Stimulated activated naive CD8-positive, alpha-beta T cell treated with anti-CD3 and anti-CD28 coated beads, Interleukin-15, amount 100 ng/mL, for 72 hours (primary cell): ENCODE measurements at regions not wholly inside any gene's neighbourhood (a gene's known extent, or its start where the extent isn't known, plus 50 kb on each side); places are given as distances from the start of the nearest gene placed in this dataset.

ENCODE experiments used
- ATAC-seq: fragments of 150-1000 bp; cut with Tn5 transposase; 2 replicates; pipeline ENCODE4 v1.10.0; 2021; ENCODE audit warnings: mild to moderate bottlenecking, moderate library complexity
- DNase-seq, 2 donors: peaks; one replicate each; pipeline ENCODE4 v3.0.0; 2021 to 2022
- H3K27ac Mint-ChIP-seq, 2 donors: one replicate each; pipeline ENCODE4 v1.8.0; 2022; ENCODE audit warnings: mild to moderate bottlenecking in 2 of 2, mixed read lengths in 2 of 2, moderate library complexity in 2 of 2
- H3K27me3 Mint-ChIP-seq: one replicate; pipeline ENCODE4 v1.8.0; 2022; ENCODE audit warnings: mixed read lengths
- H3K4me1 Mint-ChIP-seq: one replicate; pipeline ENCODE4 v1.8.0; 2022; ENCODE audit warnings: mild to moderate bottlenecking, mixed read lengths
- H3K4me3 Mint-ChIP-seq, 2 donors: one replicate each; pipeline ENCODE4 v1.8.0; 2022; ENCODE audit warnings: mild to moderate bottlenecking in 2 of 2, mixed read lengths in 2 of 2, moderate library complexity in 1 of 2
- H3K9me3 Mint-ChIP-seq, 2 donors: one replicate each; pipeline ENCODE4 v1.8.0; 2022; ENCODE audit warnings: mixed read lengths in 2 of 2

- Mint-ChIP-seq H3K4me1 (no peaks in the 10 kb centered on the region), H3K27me3 (peaks cover 28% of the 10 kb centered on the region), H3K9me3 (no peaks in the 10 kb centered on the region), H3K27ac (no peak overlapping the region), H3K4me3 (no peak overlapping the region)
- ATAC-seq (no peak), DNase-seq (no peak)
These were observed 324.2 kb upstream of the CNR1 start for GRCh38 chr6:88490195-88490907.

- DNase-seq (no peak), ATAC-seq (no peak)
- Mint-ChIP-seq H3K9me3 (peaks cover 0 to 9% of the 10 kb centered on the region in 2 donors), H3K4me1 (no peaks in the 10 kb centered on the region), H3K27ac (no peak overlapping the region), H3K27me3 (no peaks in the 10 kb centered on the region), H3K4me3 (no peak overlapping the region)
These were observed 317.3 kb upstream of the CNR1 start for GRCh38 chr6:88483424-88483823.

- Mint-ChIP-seq H3K4me1 (no peaks in the 10 kb centered on the region), H3K27me3 (no peaks in the 10 kb centered on the region), H3K4me3 (no peak overlapping the region), H3K27ac (no peak overlapping the region), H3K9me3 (peaks cover 0 to 13% of the 10 kb centered on the region in 2 donors)
- no peak for ATAC-seq
- no peak for DNase-seq
These were observed 316.3 kb upstream of the CNR1 start for GRCh38 chr6:88482465-88482864.

GRCh38 chr6:88481519-88481918 lies 315.4 kb upstream of the CNR1 start:
- H3K27me3 Mint-ChIP-seq: no peaks in the 10 kb centered on the region
- ATAC-seq: no peak
- no peak for DNase-seq
- H3K4me1 Mint-ChIP-seq: no peaks in the 10 kb centered on the region
- H3K27ac Mint-ChIP-seq: no peak overlapping the region
- peaks cover 0 to 16% of the 10 kb centered on the region in 2 donors for H3K9me3 Mint-ChIP-seq
- no peak overlapping the region for H3K4me3 Mint-ChIP-seq

DNA sequence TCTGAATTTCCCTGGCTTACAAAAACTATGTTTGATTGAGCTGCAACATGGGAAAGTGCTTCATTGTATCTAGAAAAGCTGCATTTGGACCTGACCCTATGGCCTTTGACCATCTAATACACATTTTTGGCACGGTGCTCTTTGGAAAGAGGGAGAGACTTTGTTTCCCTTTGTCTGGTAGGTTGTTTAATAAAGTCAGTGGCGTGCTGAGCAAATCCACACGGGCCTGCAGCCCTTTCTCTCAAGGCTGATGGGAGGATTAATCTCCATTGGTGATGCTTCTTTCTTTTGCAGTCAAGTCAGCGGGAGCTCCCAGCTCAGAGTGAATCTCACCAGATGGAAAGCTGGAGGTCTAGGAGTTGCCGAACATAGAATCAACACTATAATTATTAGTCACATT lies 314.7 kb upstream of the CNR1 start:
- DNase-seq: no peak
- H3K9me3 Mint-ChIP-seq: peaks cover 0 to 16% of the 10 kb centered on the region in 2 donors
- no peaks in the 10 kb centered on the region for H3K4me1 Mint-ChIP-seq
- H3K27ac Mint-ChIP-seq: no peak overlapping the region
- no peaks in the 10 kb centered on the region for H3K27me3 Mint-ChIP-seq
- no peak overlapping the region for H3K4me3 Mint-ChIP-seq
- no peak for ATAC-seq

DNA sequence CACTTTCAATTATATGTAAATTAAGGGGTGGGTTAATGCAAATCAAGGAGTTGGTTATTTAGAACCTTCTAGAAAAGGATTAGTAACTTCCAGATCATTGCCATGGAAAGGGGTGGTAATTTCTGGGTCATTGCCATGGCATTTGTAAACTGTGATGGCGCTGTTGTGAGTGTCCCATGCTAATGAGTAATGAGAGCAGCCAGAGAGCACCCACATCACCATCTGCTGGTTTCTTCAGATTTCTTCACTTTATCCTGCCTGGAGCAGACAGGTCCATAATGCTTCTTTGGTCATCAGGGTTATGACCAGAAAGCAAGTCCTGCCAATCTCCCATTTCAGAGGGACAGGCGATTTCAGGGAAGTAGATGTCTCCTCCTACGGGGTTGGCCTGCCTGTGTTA lies 311.3 kb upstream of the CNR1 start:
- H3K9me3 Mint-ChIP-seq: peaks cover 0 to 7% of the 10 kb centered on the region in 2 donors
- H3K27me3 Mint-ChIP-seq: peaks cover 9% of the 10 kb centered on the region
- H3K4me3 Mint-ChIP-seq: no peak overlapping the region
- DNase-seq (no peak), ATAC-seq (no peak)
- H3K27ac Mint-ChIP-seq: no peak overlapping the region
- H3K4me1 Mint-ChIP-seq: no peaks in the 10 kb centered on the region

- DNase-seq (no peak), ATAC-seq (no peak)
- Mint-ChIP-seq H3K4me1 (no peaks in the 10 kb centered on the region), H3K4me3 (no peak overlapping the region), H3K27me3 (peaks cover 9% of the 10 kb centered on the region), H3K9me3 (peaks cover 0 to 7% of the 10 kb centered on the region in 2 donors), H3K27ac (no peak overlapping the region)
These were observed 310.2 kb upstream of the CNR1 start for GRCh38 chr6:88476388-88476787.

DNA sequence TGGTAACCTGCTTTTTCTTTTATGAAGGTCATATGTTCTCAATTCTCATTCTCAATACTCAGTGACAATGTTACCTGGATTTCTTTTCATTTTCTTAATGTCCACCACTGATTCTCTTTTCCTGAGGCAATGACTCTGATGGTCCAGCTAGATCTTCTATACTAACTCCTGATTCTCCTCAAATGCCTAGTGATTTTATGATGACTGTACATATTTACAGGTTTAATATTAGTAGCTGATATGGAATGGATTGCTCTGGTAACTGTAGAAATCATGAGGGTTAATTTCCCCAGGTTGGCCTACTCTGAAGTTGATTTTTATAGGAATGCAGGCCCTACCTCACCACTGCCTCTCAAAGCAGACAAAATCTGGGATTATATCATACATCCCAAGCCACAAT lies 308.6 kb upstream of the CNR1 start:
- Mint-ChIP-seq H3K27me3 (peaks cover 9% of the 10 kb centered on the region), H3K9me3 (peaks cover 0 to 7% of the 10 kb centered on the region in 2 donors), H3K4me1 (no peaks in the 10 kb centered on the region), H3K4me3 (no peak overlapping the region), H3K27ac (no peak overlapping the region)
- ATAC-seq (no peak), DNase-seq (no peak)

GRCh38 chr6:88473589-88473988 lies 307.4 kb upstream of the CNR1 start:
- ATAC-seq: no peak
- peaks cover 0 to 7% of the 10 kb centered on the region in 2 donors for H3K9me3 Mint-ChIP-seq

GRCh38 chr6:88472851-88473525 lies 306.8 kb upstream of the CNR1 start:
- peaks cover 0 to 7% of the 10 kb centered on the region in 2 donors for H3K9me3 Mint-ChIP-seq
- H3K27me3 Mint-ChIP-seq: peaks cover 9% of the 10 kb centered on the region
- ATAC-seq: no peak

More at GRCh38 chr6:88473589-88473988, 307.4 kb upstream of the CNR1 start:
- DNase-seq: no peak
- no peak overlapping the region for H3K27ac Mint-ChIP-seq
- no peak overlapping the region for H3K4me3 Mint-ChIP-seq
- no peaks in the 10 kb centered on the region for H3K4me1 Mint-ChIP-seq
- H3K27me3 Mint-ChIP-seq: peaks cover 9% of the 10 kb centered on the region

GRCh38 chr6:88459643-88460042 lies 293.5 kb upstream of the CNR1 start:
- no peaks in the 10 kb centered on the region for H3K9me3 Mint-ChIP-seq
- H3K27ac Mint-ChIP-seq: no peak overlapping the region
- H3K4me3 Mint-ChIP-seq: no peak overlapping the region

More at GRCh38 chr6:88472851-88473525, 306.8 kb upstream of the CNR1 start:
- Mint-ChIP-seq H3K4me1 (no peaks in the 10 kb centered on the region), H3K27ac (peak overlapping the region in 1 of 2 donors; percentile 86), H3K4me3 (no peak overlapping the region)
- DNase-seq: no peak

DNA sequence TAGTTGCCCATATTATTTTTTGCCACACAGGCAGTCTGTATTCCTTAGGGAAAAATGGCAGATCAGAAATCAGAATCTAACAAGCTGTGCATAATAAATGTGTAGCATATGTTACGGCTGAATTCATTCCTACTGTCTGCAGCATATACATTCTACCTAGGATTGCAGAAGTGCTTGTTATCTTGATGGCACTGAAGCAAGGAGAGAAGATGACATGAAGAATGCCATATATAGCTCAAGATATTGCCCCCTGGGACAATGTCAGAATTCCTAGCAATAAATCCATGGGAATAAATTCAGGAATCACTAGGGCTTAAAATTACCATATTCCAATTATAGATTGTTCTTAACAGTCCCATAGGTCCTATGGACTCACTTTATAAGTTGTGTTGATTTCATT lies 293.0 kb upstream of the CNR1 start:
- ATAC-seq: no peak
- peaks cover 7% of the 10 kb centered on the region for H3K27me3 Mint-ChIP-seq
- no peak overlapping the region for H3K4me3 Mint-ChIP-seq
- H3K9me3 Mint-ChIP-seq: no peaks in the 10 kb centered on the region
- no peaks in the 10 kb centered on the region for H3K4me1 Mint-ChIP-seq
- H3K27ac Mint-ChIP-seq: no peak overlapping the region
- no peak for DNase-seq

More at GRCh38 chr6:88459643-88460042, 293.5 kb upstream of the CNR1 start:
- ATAC-seq (no peak), DNase-seq (no peak)
- Mint-ChIP-seq H3K27me3 (peaks cover 7% of the 10 kb centered on the region), H3K4me1 (no peaks in the 10 kb centered on the region)

DNA sequence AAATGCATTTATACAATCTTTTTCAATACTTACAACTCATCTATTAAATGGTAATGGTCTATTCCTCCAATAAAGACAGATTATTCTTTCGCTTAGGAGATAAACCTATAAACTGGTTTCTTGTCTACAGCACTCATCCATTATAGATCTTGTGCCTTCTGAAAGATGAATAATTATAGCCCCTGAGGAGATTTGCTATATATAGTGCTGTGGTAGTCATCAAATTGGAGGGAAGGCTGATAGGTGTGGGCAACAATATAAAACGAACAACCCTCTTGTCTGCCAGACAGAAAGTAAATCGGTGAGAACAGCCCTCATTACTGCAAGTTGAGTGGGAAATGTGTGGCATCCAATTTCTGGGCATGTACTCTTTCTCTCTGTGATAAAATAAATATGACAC lies 292.5 kb upstream of the CNR1 start:
- DNase-seq (no peak), ATAC-seq (no peak)
- H3K27ac Mint-ChIP-seq: no peak overlapping the region
- peaks cover 7% of the 10 kb centered on the region for H3K27me3 Mint-ChIP-seq
- H3K4me3 Mint-ChIP-seq: no peak overlapping the region
- no peaks in the 10 kb centered on the region for H3K4me1 Mint-ChIP-seq
- H3K9me3 Mint-ChIP-seq: no peaks in the 10 kb centered on the region

- DNase-seq: no peak
- Mint-ChIP-seq H3K9me3 (no peaks in the 10 kb centered on the region), H3K27ac (no peak overlapping the region), H3K4me1 (no peaks in the 10 kb centered on the region), H3K27me3 (peaks cover 7% of the 10 kb centered on the region), H3K4me3 (no peak overlapping the region)
- ATAC-seq: no peak
These were observed 290.2 kb upstream of the CNR1 start for GRCh38 chr6:88456221-88456859.

DNA sequence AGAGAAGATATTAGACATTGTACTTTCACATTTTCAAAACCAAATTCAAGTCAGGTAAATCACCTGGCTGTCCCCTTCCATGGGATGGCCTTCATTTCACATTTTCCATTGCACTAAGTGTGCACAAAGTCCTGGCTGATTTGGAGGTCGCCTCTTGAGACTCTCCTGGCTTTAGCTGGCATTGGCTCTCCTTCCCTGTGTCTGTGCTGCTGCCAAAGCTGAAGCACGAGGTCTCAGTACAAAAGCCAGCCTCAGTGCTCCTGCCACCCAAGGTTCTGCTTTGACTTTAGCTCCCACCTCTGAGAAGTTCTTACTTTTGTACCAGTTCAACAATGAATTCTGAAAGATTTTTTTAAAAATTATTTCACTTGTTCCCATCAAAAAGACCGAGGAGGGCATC lies 289.2 kb upstream of the CNR1 start:
- Mint-ChIP-seq H3K27ac (no peak overlapping the region), H3K4me1 (no peaks in the 10 kb centered on the region), H3K27me3 (peaks cover under 1% of the 10 kb centered on the region), H3K4me3 (no peak overlapping the region), H3K9me3 (no peaks in the 10 kb centered on the region)
- DNase-seq (no peak), ATAC-seq (no peak)

DNA sequence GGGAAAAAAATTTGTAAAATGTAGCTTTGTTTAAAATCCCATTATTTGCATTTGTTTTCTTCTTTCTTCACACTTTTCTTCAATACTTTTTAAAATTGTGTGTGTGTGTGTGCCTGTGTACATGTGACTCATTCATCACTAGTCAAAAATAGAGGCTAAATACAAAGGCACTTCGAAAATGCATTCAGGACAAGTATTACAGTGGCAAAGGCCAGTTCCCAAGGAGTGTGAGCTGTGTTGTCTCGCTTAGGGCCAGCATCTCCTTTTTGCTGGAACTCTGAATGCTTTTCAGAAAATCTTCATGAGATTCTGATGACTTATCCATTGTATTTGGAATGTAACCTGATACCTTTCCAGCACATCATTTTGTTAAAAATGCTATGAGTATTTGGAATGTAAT lies 288.5 kb upstream of the CNR1 start:
- no peaks in the 10 kb centered on the region for H3K4me1 Mint-ChIP-seq
- ATAC-seq (no peak), DNase-seq (no peak)
- H3K27me3 Mint-ChIP-seq: no peaks in the 10 kb centered on the region
- no peak overlapping the region for H3K27ac Mint-ChIP-seq
- no peak overlapping the region for H3K4me3 Mint-ChIP-seq
- no peaks in the 10 kb centered on the region for H3K9me3 Mint-ChIP-seq
